ENCODE measurements at regions not wholly inside any gene's neighbourhood (a gene's known extent, or its start where the extent isn't known, plus 50 kb on each side); places are given as distances from the start of the nearest gene placed in this dataset.

DNA sequence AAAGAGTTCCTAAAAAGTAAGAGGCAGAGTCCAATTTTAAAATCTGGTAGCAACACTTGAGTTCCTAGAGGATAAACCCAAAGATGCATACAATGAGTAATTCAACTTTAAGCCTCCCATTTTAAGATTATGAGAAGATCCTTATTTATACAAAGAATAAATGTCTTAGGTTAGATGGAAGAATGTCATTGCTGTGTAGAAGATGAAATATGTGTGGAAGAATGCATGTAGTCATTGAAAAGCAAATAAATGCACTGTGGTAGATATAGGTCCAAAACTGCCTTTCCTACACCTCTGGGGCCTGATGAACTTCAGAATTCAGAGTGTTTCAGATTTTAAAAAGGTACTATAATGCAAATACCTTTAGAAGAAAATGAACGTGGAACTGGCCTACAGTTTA lies 58.7 kb upstream of the LRP1B start:
- DNase-seq (ENCODE audit: low spot score) (no peak), ATAC-seq (no peak)
- H3K36me3 Mint-ChIP-seq: no peaks in the 10 kb centered on the region
- H3K9me3 Mint-ChIP-seq: peaks cover 7% of the 10 kb centered on the region
- H3K27me3 Mint-ChIP-seq: no peaks in the 10 kb centered on the region
- no peaks in the 10 kb centered on the region for H3K4me1 Mint-ChIP-seq (ENCODE audit: low read depth in 2 of 2)
- no peak overlapping the region for H3K27ac Mint-ChIP-seq
- no peak overlapping the region for H3K4me3 Mint-ChIP-seq

DNA sequence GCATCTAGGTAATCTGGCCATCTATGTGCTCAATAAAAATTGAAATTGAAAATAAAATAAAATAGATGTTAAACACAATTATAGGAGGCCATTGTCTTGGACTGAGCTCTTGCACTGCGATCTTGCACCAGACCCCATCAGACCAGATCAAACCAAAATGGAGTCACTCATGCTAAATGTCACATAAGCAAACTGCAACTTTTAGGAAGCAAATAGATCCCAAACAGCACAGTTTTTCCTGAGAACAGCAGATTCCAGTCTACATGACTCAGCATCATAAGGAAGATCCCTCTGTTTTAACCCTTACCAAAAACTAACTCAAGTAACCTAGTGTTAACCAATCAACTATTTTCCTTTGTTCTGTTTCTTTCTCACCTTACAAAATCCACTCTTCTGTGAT lies 57.7 kb upstream of the LRP1B start:
- no peak overlapping the region for H3K4me3 Mint-ChIP-seq
- ATAC-seq (no peak), DNase-seq (ENCODE audit: low spot score) (no peak)
- H3K9me3 Mint-ChIP-seq: peaks cover 7% of the 10 kb centered on the region
- H3K27ac Mint-ChIP-seq: no peak overlapping the region
- H3K27me3 Mint-ChIP-seq: no peaks in the 10 kb centered on the region
- H3K4me1 Mint-ChIP-seq (ENCODE audit: low read depth in 2 of 2): no peaks in the 10 kb centered on the region
- H3K36me3 Mint-ChIP-seq: no peaks in the 10 kb centered on the region

DNA sequence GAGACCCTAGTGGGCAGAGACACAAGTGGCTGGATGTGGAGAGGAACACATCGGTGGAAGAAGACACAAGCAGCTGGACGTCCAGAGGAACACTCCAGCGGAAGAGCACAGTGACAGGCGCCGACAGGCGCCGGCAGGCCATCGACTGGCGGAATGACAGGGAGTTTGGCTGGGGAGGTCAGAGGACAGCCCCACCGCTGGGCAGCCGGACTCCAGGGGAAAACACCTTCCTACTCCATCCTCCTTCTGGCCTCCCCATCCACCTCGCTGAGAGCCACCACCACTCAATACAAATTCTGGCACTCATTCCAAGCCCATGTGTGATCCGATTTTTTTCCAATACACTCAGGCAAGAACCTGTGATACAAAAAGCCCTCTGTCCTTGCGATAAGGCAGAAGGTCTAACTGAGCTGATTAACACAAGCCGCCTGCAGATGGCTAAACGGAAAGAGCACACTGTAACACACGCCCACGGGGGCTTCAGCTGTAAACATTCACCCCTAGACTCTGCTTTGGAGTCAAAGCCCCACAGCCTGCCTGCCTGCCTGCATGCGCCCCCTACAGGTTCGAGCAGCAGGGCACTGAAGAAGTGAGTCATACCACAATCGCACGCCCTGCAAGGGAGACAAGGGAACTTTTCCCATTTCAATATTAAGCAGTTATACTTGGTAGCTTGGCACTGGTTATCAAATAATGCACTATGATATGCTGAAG lies 50.2 kb upstream of the LRP1B start:
- Mint-ChIP-seq H3K4me3 (no peak overlapping the region), H3K9me3 (peaks cover 7% of the 10 kb centered on the region), H3K36me3 (no peaks in the 10 kb centered on the region), H3K27ac (no peak overlapping the region), H3K4me1 (ENCODE audit: low read depth in 2 of 2) (no peaks in the 10 kb centered on the region), H3K27me3 (no peaks in the 10 kb centered on the region)
- no peak for ATAC-seq
- no peak for DNase-seq (ENCODE audit: low spot score)
